ENCODE measurements at regions not wholly inside any gene's neighbourhood (a gene's known extent, or its start where the extent isn't known, plus 50 kb on each side); places are given as distances from the start of the nearest gene placed in this dataset.
A peak's percentile ranks its signal among the peaks of the same experiment; 100 is the strongest.

DNA sequence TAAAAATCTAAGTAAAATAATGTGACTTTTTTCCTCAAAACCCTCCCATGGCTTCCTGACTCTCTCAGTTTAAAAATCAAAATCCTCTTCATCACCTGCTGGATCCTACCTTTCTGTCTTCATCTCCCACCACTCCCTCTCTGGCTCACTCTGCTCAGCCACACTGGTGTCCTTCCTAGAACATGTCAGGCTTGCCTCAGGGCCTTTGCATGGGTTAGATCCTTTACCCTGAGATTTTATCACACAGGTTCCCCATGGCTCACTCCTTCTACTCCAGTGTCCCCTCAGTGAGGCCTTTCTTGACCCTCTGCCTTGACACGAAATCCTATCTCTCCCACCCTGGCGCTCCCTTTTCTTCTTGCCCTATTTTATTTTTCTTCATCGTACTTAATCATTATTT lies 141.8 kb downstream of the RPL22L1 start:
- TF ChIP-seq, protein P1, sequence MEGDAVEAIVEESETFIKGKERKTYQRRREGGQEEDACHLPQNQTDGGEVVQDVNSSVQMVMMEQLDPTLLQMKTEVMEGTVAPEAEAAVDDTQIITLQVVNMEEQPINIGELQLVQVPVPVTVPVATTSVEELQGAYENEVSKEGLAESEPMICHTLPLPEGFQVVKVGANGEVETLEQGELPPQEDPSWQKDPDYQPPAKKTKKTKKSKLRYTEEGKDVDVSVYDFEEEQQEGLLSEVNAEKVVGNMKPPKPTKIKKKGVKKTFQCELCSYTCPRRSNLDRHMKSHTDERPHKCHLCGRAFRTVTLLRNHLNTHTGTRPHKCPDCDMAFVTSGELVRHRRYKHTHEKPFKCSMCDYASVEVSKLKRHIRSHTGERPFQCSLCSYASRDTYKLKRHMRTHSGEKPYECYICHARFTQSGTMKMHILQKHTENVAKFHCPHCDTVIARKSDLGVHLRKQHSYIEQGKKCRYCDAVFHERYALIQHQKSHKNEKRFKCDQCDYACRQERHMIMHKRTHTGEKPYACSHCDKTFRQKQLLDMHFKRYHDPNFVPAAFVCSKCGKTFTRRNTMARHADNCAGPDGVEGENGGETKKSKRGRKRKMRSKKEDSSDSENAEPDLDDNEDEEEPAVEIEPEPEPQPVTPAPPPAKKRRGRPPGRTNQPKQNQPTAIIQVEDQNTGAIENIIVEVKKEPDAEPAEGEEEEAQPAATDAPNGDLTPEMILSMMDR (IDR thresholded peaks at IDR 0.05; ENCODE audit: low read depth, low read length): no peak
- in situ Hi-C loops (cut with HindIII; ENCODE audit: low sequenced_read_pairs): no loop called here
- H3K4me3 ChIP-seq (ENCODE audit: low read depth, low read length): no peak overlapping the region
- DNase-seq (ENCODE audit: low read depth, low spot score): no peak

DNA sequence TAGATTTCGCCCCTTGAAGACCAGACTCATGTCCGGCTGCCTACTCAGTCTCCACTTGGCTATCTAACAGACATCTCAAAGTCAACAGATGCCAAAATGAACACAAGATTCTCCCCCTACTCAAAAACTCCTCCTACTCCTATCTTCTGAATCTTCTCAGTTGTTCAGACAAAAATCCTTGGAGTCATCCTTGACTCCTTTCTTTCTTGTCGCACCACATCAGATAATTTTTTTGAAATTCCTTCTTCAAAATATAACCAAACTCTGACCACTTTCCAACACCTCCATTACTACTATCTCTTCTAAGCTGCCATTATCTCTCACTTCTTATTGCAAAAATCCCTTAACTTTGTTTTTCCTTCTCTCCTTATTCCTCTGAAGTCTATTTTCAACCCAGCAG lies 141.9 kb upstream of the SLC7A14 start:
- DNase-seq (ENCODE audit: low read depth, low spot score): no peak
- in situ Hi-C loops (cut with HindIII; ENCODE audit: low sequenced_read_pairs): no loop called here
- TF ChIP-seq, protein P1 (IDR thresholded peaks at IDR 0.05; ENCODE audit: low read depth, low read length): no peak
- H3K4me3 ChIP-seq (ENCODE audit: low read depth, low read length): no peak overlapping the region

DNA sequence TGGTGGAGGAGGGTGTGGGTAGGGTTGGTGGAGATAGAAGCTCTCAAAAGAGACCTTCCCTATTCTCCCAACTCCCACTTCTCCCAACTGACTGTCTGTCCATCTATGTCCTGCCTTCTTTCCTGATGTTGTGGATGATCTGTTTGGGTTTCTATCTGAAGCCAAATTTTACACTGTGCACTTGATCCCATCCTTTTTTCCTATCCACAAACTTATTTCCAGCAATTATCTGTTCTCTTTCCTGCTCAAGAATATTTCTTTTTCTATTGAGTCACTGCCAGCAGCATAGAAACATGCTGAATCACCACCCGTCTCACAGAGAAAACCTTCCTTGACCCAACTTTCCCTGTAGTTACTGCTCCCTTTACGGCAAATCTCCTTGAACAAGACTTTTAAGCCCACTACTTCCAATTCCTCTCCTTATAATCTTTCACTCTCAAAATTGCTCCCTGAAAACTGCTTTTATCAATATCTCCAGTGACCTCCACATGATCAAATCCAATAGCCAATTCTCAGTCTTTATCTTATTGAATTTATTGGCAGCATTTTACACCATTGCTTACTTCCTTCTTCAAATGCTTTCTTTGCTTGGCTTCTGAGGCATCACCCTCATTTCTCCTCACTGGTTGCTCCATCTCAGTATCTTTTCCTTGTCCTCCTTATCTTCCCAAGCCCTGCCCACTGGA lies 141.2 kb upstream of the SLC7A14 start:
- peak overlapping the region; percentile 5 for H3K4me3 ChIP-seq (ENCODE audit: low read depth, low read length)
- peak; percentile 94 for DNase-seq (ENCODE audit: low read depth, low spot score)
- in situ Hi-C loops (cut with HindIII; ENCODE audit: low sequenced_read_pairs): no loop called here

DNA sequence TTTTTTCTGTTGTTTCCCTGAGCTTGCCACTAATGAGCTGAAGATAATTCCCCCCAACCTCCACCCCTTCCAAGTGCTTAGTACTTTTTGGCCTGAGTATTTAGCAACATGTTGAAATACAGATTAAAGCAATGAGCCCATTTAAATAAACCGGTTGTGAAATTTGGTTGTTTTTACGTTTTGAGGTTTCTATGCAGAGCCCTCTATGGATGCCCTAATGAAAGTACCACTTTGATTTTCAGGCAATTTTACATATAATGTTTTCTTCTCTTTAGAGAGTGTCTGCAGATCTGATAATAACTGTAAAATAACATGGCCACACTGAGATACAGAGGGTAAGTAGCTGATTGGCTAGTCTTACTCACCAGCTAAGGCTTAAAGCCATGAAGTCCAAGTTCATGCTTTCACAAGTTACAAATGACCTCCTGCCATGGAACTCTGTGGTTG lies 139.4 kb upstream of the SLC7A14 start:
- TF ChIP-seq, protein P1 (IDR thresholded peaks at IDR 0.05; ENCODE audit: low read depth, low read length): peak; percentile 18
- no peak for DNase-seq (ENCODE audit: low read depth, low spot score)
- in situ Hi-C loops (cut with HindIII; ENCODE audit: low sequenced_read_pairs): no loop called here
- H3K4me3 ChIP-seq (ENCODE audit: low read depth, low read length): no peak overlapping the region

More for the DNA sequence above, 141.2 kb upstream of the SLC7A14 start:
- TF ChIP-seq, protein P1 (IDR thresholded peaks at IDR 0.05; ENCODE audit: low read depth, low read length): no peak

DNA sequence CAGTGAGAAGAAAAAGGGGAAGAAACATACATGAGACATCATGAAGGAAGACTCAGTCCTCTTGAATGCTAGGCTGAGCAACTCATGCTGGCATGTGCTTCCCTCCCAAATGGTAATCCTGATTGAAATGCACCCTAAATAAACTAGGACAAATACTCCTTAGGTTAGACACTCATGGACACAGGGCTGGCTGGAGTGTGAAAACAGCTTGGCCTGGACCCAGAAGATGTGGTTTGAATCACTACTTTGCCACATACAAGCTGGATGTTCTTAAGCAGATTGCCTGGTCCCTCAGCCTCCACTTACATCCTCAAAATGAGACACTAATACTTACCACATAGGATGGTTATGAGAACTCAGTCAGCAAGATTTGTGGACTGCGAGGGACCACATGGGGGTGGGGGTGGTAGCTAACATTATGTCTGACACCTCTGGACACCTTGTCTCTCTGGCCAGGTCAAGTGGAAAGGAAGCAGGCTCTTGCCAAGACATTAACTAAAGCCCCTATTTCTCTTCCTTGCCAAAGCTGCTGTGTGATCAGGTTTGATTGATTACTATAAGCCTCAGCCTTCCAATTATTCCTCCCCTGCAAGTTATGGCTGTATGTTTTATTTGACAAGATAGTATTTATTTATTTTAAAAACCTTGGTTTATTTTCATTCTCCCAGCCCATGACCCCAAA lies 138.9 kb upstream of the SLC7A14 start:
- in situ Hi-C loops (cut with HindIII; ENCODE audit: low sequenced_read_pairs): no loop called here
- H3K4me3 ChIP-seq (ENCODE audit: low read depth, low read length): no peak overlapping the region
- peak; percentile 75 for DNase-seq (ENCODE audit: low read depth, low spot score)
- TF ChIP-seq, protein P1 (IDR thresholded peaks at IDR 0.05; ENCODE audit: low read depth, low read length): no peak

DNA sequence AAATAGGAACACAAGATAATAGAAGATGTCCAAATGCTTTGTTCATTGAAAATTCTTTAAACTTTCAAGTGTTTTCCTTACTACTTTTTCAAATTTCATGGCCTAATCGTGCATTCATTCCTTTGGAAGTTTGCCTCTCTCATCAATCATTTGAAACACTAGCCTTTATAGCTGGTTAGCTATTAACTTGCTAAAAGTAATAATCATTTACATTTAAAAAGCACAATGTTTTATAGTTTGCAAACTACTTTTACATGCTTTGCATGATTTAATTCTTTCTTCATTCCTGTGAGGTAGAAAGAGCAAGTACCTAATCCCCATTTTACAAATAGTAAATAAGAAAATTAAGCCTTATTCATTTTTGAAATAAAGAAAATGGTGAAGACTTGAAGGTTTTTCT lies 137.4 kb upstream of the SLC7A14 start:
- in situ Hi-C loops (cut with HindIII; ENCODE audit: low sequenced_read_pairs): no loop called here
- DNase-seq (ENCODE audit: low read depth, low spot score): no peak
- TF ChIP-seq, protein P1 (IDR thresholded peaks at IDR 0.05; ENCODE audit: low read depth, low read length): no peak
- H3K4me3 ChIP-seq (ENCODE audit: low read depth, low read length): no peak overlapping the region

Data from astrocyte of the spinal cord (primary cell).